Caco-2 (cell line): ENCODE measurements at regions not wholly inside any gene's neighbourhood (a gene's known extent, or its start where the extent isn't known, plus 50 kb on each side); places are given as distances from the start of the nearest gene placed in this dataset.

Experiments used
- BruUV-seq: library from RNA; stranded (reverse); fragments of 400-500 nt; replicated peaks from 2 replicates; lab custom pipeline; 2021; lab: Mats Ljungman, UMichigan
- CTCF ChIA-PET: fragments of 300-600 bp; sonication (Branson Sonifier 250); formaldehyde crosslinking; loops from one replicate; lab custom pipeline; 2022; ENCODE audit warnings: antibody characterized with exemption; lab: Charles Lee
- POLR2A ChIA-PET: fragments of 300-600 bp; sonication (Branson Sonifier 250); formaldehyde crosslinking; loops from one replicate; lab custom pipeline; 2022; ENCODE audit warnings: antibody characterized with exemption; lab: Charles Lee
- DNase-seq, 2 experiments: peaks; one replicate each; pipeline versions ENCODE4 v3.0.0 to v3.0.0-alpha.2; 2020 to 2022
- H3K27me3 ChIP-seq: replicated peaks from 2 replicates; pipeline ENCODE4 v1.6.0; 2011; ENCODE audit warnings: low read length; ENCODE audit not compliant: control insufficient read depth, insufficient read depth
- H3K36me3 ChIP-seq: 2 replicates; pipeline ENCODE4 v1.5.1; 2011; ENCODE audit warnings: low read length; ENCODE audit not compliant: control insufficient read depth, insufficient read depth
- H3K4me1 ChIP-seq: fragments of 250-450 bp; sonication (Bioruptor Pico); 2 replicates; pipeline ENCODE4 v1.5.1; 2020; ENCODE audit warnings: mild to moderate bottlenecking
- H3K4me3 ChIP-seq: 2 replicates; pipeline ENCODE4 v1.5.1; 2011; ENCODE audit warnings: low read depth, mild to moderate bottlenecking, control low read depth, low read length
- H3K9me3 ChIP-seq: fragments of 250-450 bp; sonication (Bioruptor Pico); 2 replicates; pipeline ENCODE4 v1.5.1; 2020; ENCODE audit warnings: mild to moderate bottlenecking, moderate library complexity
- H3K27ac Mint-ChIP-seq: one replicate; pipeline ENCODE4 v1.8.0; 2022; ENCODE audit warnings: mixed read lengths; ENCODE audit not compliant: unreplicated experiment
- H3K27me3 Mint-ChIP-seq: one replicate; pipeline ENCODE4 v1.8.0; 2022; ENCODE audit warnings: mixed read lengths; ENCODE audit not compliant: insufficient read depth, unreplicated experiment
- H3K36me3 Mint-ChIP-seq: one replicate; pipeline ENCODE4 v1.8.0; 2022; ENCODE audit warnings: mild to moderate bottlenecking, mixed read lengths; ENCODE audit not compliant: insufficient read depth, unreplicated experiment
- H3K4me1 Mint-ChIP-seq: one replicate; pipeline ENCODE4 v1.8.0; 2022; ENCODE audit warnings: low read depth, mixed read lengths; ENCODE audit not compliant: unreplicated experiment
- H3K4me3 Mint-ChIP-seq: one replicate; pipeline ENCODE4 v1.8.0; 2022; ENCODE audit warnings: mild to moderate bottlenecking, moderate library complexity, mixed read lengths; ENCODE audit not compliant: unreplicated experiment
- H3K9me3 Mint-ChIP-seq: one replicate; pipeline ENCODE4 v1.8.0; 2022; ENCODE audit warnings: mixed read lengths; ENCODE audit not compliant: unreplicated experiment
- intact Hi-C: fragments of 100-400 bp; cut with micrococcal nuclease; formaldehyde crosslinking; loops from one replicate; pipeline ENCODE4 v1.10.0; 2022; ENCODE audit not compliant: unreplicated experiment
- TF ChIP-seq, protein P1 (sequence below), 2 experiments: fragments of 200-600 bp in 1 of 2; IDR thresholded peaks; 1 replicate in 1 of 2; 2 replicates in 1 of 2; pipeline versions ENCODE4 v1.5.1 to v1.8.0; 2011 to 2022; ENCODE audit warnings: antibody characterized with exemption in 1 of 2, control low read depth in 1 of 2, inconsistent platforms in 1 of 2, low read depth in 1 of 2, low read length in 1 of 2, mild to moderate bottlenecking in 1 of 2, moderate library complexity in 1 of 2; ENCODE audit not compliant: insufficient read depth in 1 of 2, severe bottlenecking in 1 of 2, unreplicated experiment in 1 of 2

DNA sequence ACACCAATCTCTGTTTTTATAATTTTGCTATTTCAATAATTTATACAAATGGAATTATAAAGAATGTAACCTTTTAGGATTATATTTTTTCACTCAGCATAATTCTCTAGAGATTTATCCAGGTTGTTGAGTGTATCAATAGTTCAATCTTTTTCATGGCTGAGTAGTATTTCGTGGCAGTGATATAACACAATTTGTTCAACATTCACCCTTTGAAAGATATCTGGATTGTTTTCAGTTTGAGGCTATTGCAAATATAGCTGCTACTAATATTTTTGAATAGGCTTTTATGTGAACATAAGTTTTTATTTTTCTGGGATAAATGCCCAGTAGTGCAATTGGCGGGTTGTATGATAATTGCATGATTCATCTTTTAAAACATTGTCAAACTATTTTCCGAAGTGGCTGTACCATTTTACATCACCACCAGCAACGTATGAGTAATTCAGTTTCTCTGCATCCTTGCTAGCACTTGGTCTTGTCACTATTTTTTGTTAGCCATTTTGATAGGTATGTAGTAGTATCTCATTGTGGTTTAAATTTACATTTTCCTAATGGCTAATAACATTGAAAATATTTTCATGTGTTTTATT, 55.6 kb upstream of the ABCD3 start:
- H3K36me3 Mint-ChIP-seq: no peaks in the 10 kb centered on the region
- Histone ChIP-seq H3K27me3 (no peaks in the 10 kb centered on the region), H3K4me3 (no peak overlapping the region), H3K4me1 (peaks cover 4% of the 10 kb centered on the region), H3K9me3 (peaks cover 8% of the 10 kb centered on the region; the same call in 1 of the 2 replicates), H3K36me3 (no peaks in the 10 kb centered on the region)
- POLR2A ChIA-PET: no interaction called here
- no peak overlapping the region for H3K4me3 Mint-ChIP-seq
- H3K4me1 Mint-ChIP-seq: peaks cover 6% of the 10 kb centered on the region
- H3K27me3 Mint-ChIP-seq: no peaks in the 10 kb centered on the region
- H3K9me3 Mint-ChIP-seq: no peaks in the 10 kb centered on the region
- TF ChIP-seq, protein P1, sequence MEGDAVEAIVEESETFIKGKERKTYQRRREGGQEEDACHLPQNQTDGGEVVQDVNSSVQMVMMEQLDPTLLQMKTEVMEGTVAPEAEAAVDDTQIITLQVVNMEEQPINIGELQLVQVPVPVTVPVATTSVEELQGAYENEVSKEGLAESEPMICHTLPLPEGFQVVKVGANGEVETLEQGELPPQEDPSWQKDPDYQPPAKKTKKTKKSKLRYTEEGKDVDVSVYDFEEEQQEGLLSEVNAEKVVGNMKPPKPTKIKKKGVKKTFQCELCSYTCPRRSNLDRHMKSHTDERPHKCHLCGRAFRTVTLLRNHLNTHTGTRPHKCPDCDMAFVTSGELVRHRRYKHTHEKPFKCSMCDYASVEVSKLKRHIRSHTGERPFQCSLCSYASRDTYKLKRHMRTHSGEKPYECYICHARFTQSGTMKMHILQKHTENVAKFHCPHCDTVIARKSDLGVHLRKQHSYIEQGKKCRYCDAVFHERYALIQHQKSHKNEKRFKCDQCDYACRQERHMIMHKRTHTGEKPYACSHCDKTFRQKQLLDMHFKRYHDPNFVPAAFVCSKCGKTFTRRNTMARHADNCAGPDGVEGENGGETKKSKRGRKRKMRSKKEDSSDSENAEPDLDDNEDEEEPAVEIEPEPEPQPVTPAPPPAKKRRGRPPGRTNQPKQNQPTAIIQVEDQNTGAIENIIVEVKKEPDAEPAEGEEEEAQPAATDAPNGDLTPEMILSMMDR (IDR thresholded peaks at IDR 0.05; ENCODE audit: insufficient read depth in 1 of 2, low read depth in 1 of 2, low read length in 1 of 2, severe bottlenecking in 1 of 2, unreplicated experiment in 1 of 2): no peak
- no TSS peak for BruUV-seq
- intact Hi-C loops: no loop called here
- CTCF ChIA-PET: no interaction called here
- DNase-seq: no peak
- no peak overlapping the region for H3K27ac Mint-ChIP-seq

DNA sequence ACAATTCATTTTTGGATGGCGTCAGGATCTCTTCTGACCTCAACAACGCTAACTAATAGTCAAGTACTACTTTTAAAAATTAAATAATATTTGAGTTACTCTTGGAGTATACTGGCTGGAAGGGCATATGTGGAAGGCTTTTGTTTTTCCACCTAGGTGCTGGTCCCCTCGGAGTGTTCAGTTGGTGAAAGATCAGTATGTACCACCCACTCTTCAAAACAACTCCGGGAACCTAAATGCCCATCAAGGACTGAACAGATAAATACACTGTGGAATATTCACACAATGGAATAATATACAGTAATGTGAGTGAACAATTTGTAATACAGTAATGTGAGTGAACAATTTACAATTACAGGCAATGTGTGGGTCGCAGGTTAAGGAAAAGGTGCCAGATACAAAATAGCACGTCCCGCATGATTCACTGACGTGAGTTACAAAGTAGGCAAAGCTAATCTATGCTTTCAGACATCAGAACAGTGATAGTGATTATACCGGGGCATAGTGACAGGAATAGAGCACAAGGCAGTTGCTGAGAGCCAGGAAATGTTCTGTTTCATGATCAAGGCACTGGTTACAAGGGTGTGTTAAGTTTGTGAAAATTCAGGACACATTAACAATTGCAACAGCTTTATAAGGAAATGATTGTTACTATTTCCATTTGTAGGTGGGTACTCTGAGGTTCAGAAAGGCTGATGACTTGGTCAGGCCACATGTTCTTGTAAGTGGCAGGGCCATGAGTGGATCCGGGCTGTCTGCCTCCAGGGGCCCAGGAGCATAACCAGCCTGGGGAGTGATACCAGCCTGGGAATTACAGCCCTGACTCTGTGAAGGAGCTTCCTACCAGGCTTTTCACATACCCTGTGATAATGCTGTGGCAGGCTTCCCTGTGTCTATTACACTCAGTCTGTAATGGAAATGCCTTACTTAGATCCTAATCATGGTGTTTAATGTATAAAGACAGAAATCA, 59.3 kb upstream of the ABCD3 start:
- no peaks in the 10 kb centered on the region for H3K36me3 Mint-ChIP-seq
- H3K4me3 Mint-ChIP-seq: no peak overlapping the region
- ChIA-PET CTCF (no interaction called here), POLR2A (no interaction called here)
- no peak for DNase-seq
- peaks cover 25% of the 10 kb centered on the region for H3K4me1 Mint-ChIP-seq
- peaks cover 8% of the 10 kb centered on the region; the same call in 1 of the 2 replicates for H3K9me3 ChIP-seq
- no peak overlapping the region for H3K4me3 ChIP-seq
- no peaks in the 10 kb centered on the region for H3K27me3 Mint-ChIP-seq
- intact Hi-C loops: loop anchor here (5.0 kb wide), 1 partner anchor 103 kb away; no protein-coding TSS in a partner anchor
- H3K27me3 ChIP-seq: no peaks in the 10 kb centered on the region
- TF ChIP-seq, protein P1 (IDR thresholded peaks at IDR 0.05; ENCODE audit: insufficient read depth in 1 of 2, low read depth in 1 of 2, low read length in 1 of 2, severe bottlenecking in 1 of 2, unreplicated experiment in 1 of 2): no peak
- H3K9me3 Mint-ChIP-seq: no peaks in the 10 kb centered on the region
- BruUV-seq: no TSS peak
- H3K27ac Mint-ChIP-seq: no peak overlapping the region
- H3K36me3 ChIP-seq: no peaks in the 10 kb centered on the region
- H3K4me1 ChIP-seq: peaks cover 37% of the 10 kb centered on the region

DNA sequence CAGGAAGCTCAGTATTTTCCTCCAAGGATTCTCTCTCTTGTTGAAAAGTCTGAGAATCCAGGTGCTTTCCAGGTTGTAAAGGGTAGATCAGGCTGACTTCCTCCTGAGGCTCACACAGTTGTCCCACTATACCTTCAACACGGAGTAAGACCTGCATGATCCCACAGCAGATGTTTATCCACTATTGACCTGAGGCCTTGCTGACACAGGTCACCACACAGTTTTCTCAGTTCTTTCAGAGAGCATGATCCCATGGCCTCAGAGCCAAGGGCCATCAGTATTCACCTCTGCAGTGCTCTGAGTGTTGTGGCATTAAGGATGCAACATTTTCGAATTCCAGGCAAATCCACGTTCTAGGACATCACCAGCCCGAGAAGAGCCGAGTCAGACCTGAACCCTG, 60.5 kb upstream of the ABCD3 start:
- H3K4me1 Mint-ChIP-seq: peaks cover 33% of the 10 kb centered on the region
- no peak overlapping the region for H3K4me3 Mint-ChIP-seq
- Histone ChIP-seq H3K27me3 (no peaks in the 10 kb centered on the region), H3K9me3 (peaks cover 8% of the 10 kb centered on the region; the same call in 1 of the 2 replicates), H3K4me3 (no peak overlapping the region), H3K4me1 (peaks cover 50% of the 10 kb centered on the region), H3K36me3 (no peaks in the 10 kb centered on the region)
- H3K27me3 Mint-ChIP-seq: no peaks in the 10 kb centered on the region
- intact Hi-C loops: loop anchor here (5.0 kb wide), 1 partner anchor 105 kb away; no protein-coding TSS in a partner anchor
- POLR2A ChIA-PET: no interaction called here
- TF ChIP-seq, protein P1 (IDR thresholded peaks at IDR 0.05; ENCODE audit: insufficient read depth in 1 of 2, low read depth in 1 of 2, low read length in 1 of 2, severe bottlenecking in 1 of 2, unreplicated experiment in 1 of 2): no peak
- CTCF ChIA-PET: no interaction called here
- H3K36me3 Mint-ChIP-seq: no peaks in the 10 kb centered on the region
- peak overlapping the region; percentile 53 for H3K27ac Mint-ChIP-seq
- no TSS peak for BruUV-seq
- DNase-seq: no peak
- H3K9me3 Mint-ChIP-seq: no peaks in the 10 kb centered on the region
